Suppressor macrophage treated with lipopolysaccharide for 1 hour (primary cell): ENCODE measurements at regions not wholly inside any gene's neighbourhood (a gene's known extent, or its start where the extent isn't known, plus 50 kb on each side); places are given as distances from the start of the nearest gene placed in this dataset.
A peak's percentile ranks its signal among the peaks of the same experiment; 100 is the strongest.
"Not testable (repeated sequence)": the region's sequence is repeated elsewhere in the genome, so short reads cannot be mapped to it uniquely, and the experiment has no call there.

Experiments
- DNase-seq, 3 donors: peaks; one replicate each; pipeline ENCODE4 v3.0.0-alpha.2; 2020 to 2022

DNA sequence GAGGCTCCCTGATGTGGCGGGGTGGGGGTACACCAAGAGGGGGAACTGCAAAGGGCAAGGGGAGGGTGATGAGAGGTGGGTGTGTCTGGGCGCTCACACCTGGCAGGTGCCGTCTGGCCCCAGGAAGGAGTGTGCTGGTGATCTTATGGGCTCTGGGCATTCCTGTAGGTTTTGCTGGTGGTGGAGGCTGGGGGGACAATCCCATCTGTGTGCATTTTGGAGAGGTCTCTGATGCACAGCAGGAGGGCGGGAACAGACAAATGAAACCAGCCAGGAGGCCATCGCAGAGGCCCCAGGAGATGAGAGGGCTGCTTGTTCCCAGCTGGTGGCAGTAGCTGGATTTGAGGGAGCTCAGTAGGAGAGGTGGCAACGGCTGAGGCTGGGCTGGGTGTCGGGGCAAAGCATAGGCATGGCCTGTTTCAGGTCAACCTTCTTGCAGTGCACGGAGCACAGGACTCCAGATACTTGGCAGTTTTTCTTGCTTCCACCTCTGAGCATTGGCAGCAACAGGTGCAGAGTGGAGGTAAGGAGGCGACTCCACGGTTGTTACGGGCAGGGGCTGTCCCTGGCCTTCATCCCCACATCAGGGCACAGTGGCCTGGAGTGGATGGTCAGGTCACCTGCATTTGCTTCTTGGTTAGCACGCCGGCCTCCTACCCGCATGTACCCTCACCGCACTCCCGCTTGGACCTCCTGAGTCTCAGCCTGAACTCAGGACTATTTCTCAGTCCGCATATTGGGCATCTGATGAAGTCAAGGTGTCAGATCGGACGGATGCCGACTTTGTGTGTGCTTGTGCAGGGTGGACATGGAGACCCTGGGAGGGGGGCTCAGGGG, 194.2 kb upstream of the HDAC4 start:
- no peak for DNase-seq

DNA sequence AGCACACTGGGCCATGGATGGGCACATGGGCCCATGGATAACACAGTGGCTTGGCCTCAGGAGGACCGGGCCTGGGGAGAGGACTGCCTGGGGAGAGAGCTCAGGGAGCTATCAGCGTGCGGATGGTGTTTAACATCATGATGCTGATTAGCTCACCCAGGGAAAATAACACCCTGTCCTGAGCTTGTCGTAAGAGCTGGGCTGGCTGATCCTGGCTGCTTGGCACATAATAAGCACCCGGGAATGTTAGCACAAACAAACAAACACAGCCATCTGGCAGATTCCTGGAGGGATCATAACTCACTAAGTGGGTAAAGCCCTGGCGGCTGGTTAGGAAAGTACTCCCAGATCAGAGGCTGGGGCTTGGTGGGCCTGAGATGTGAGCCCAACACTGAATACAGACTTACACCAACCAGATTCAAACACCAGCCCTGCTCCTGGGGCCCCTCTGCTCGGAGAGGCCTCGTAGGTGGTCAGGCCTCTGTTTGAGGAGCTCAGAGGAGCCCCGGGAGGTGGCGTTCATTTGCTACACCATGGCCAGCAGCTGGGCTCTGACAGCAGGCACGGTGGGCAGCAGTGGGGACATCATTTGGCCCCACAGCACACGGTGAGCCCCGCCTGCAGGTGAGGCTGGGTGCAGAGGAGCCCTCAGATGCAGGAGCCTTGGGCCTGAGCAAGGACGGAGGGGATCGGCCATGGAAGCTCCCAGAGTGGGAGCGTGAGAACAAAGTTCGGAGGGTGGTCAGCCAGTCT, 193.4 kb upstream of the HDAC4 start:
- DNase-seq, result no peak

DNA sequence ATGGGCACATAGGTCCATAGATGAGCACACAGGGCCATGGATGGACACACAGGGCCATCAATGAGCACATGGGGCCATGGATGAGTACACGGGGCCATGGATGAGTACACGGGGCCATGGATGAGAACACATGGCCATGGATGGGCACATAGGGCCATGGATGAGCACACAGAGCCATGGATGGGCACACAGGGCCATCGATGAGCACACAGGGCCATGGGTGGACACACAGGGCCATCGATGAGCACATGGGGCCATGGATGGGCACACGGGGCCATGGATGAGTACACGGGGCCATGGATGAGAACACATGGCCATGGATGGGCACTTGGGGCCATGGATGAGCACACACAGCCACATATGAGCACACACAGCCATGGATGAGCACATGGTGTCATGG, 192.6 kb upstream of the HDAC4 start:
- no peak for DNase-seq

DNA sequence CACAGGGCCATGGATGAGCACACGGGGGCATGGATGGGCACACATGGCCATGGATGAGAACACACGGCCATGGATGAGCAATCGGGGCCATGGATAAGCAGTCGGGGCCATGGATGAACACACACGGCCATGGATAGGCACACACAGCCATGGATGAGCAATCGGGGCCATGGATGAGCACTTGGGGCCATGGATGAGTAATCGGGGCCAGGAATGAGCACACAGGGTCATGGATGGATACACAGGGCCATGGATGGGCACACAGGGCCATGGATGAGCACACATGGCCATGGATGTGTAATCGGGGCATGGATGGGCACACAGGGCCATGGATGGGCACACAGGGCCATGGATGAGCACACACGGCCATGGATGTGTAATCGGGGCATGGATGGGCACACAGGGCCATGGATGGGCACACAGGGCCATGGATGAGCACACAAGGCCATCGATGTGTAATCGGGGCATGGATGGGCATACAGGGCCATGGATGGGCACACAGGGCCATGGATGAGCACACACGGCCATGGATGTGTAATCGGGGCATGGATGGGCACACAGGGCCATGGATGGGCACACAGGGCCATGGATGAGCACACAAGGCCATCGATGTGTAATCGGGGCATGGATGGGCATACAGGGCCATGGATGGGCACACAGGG, 191.9 kb upstream of the HDAC4 start:
- not testable (repeated sequence) for DNase-seq

DNA sequence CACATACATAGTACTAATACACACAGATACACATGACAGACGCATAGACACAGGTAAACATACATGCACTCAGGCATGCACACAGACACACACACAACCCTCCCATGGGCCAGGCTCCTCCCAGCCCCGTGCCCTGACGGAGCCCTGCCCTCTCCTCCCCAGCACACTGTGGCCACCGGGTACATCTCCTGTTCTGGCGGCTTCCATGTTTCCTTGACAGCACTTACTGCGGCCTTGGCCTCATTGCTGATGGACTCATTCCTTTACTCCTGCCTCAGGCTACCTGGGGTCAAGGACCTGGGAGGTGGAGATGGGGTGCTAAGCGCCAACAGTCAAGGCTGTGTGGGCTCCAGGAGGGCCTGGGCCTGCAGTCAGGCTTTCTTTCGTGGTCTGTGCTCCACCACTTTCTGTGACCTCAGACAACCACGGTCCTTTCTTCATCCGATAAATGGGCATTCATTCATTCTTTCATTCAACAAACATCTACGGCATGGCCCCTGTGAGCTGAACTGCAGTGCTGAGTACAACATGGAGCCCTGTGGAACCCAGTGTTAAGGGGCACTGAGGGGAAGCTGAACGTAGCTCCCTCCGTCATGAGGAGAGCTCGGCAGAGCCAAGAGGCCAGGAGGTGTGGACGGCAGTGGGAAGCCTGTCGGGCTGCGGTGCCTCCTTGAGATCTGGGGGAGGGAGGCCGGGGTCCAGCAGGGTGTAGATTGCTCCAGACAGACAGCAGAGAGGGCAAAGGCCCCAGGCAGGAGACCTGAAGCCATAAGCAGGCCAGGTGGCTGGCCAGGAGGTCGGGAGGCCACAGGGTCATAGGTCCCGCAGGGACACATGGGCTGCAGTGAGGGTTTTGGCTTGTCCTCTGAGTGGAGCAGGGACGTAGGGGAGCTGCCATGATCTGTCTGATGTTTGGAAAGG, 190.4 kb upstream of the HDAC4 start:
- no peak for DNase-seq

DNA sequence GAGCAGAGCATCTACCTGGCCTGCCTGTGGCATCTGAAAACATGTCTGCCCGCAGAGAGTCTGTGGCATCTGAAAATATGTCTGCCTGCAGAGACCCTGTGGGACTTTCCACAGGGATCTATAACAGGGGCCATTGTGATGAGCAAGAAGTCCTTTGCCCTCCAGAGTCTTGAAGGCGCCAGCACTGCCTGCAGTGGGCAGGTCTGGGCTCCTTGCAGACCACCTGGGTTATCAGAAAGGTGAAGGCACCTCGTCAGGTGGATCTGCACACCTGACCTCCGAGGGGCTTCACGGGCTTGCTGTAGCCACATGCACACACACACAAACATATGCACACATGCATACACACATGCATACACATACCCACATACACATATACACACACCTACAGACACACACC, 189.5 kb upstream of the HDAC4 start:
- no peak for DNase-seq

DNA sequence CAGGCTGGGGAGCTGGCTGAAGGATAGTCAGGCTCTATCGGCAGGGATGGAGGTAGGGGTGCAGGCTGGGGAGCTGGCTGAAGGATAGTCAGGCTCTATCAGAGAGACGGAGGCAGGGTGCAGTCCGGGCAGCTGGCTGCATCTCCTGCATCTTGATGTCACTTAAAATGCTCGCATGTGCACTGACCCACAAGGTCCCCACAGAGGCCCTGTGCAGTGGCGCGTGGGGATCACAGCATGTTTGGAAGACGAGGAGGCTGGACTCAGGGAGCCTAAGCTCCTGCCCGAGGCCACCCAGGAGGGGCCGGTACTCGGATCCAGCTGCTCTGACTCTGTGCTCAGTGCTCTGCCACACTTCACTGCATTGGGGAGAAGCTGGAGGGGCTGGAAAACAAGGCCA, 189.0 kb upstream of the HDAC4 start:
- no peak for DNase-seq

DNA sequence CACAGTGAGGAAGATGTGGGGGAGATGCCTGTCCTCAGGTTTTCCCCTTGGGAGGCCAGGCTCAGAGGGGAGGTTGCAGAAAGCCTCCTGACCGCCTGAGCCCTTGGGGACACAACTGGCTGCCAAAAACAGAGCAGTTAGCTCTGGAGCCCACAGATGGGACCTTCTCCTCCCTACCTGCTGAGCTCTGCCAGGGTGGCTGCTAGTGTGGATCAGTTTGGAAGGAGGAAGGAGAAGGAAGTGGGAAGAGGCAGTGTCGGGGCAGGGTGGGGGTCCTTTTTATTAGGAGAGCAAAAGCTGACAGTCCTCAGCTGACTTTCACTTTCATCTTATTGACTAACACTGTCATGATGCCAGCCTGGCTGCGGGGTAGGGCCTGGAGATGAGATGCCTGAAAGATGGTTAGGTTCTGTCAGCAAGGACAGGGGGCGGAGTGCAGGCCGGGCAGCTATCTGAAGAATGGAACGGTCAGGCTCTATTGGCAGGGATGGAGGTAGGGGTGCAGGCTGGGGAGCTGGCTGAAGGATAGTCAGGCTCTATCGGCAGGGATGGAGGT, 188.5 kb upstream of the HDAC4 start:
- no peak for DNase-seq

DNA sequence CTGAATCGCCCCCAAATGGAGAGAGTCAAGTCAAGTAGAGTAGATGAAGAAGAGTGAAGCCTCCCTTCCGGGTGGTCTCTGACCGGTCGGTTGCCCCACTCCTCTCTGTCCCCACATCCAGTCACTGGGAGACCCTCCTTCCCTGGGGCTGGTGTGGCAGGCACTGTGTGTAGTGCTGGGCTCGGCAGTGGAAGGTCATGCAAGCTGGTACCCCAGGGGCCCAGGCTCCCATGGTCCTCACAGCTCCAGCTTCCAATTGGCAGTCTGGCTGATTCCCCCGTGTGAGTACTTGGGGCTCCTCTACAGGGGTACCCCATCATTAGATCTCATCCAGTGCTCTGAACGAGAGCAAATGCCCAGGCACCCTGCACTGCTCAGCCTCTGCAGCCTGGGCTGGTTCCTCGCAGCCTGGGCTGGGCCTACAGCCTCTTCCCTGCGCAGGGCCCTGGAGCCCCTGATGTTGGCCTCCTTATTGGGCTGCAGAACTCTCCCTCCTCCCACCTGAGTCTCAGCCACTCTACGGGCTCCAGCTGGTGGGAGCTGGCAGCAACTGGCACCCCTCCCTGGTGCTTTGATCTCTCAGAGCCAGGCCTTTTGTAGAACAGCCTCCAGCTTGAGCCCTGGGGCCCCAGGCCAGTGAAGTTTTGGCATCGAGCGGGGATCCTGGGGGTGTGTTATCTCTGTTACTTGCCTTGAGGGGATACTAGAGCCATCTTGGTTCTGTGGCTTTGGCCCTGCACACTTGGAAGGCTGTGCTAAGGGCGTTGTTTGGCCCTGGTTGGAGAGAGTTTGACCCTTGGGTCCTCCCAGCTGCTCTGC, 187.8 kb upstream of the HDAC4 start:
- DNase-seq, result no peak

DNA sequence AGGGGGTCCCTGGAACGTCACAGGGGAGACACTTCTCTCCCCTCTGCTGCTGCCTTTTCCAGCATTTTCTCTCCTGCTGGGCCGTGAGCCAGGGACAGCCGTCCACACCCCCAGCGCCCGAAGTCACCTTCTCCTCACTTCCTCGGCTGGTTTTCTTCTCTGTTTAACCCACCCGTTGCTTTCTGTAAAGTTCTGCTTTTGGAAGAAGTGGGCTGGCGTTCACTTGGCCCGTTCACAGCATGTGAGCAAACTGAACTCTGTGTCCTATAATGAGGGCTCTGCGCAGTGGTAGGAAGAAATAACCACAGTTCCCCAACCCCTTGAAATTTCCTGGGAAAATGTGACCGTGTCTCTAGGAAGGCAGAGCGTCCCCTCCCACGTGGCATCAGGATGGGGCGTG, 187.0 kb upstream of the HDAC4 start:
- DNase-seq, result peak; percentile 57 to 61 (median 58)

DNA sequence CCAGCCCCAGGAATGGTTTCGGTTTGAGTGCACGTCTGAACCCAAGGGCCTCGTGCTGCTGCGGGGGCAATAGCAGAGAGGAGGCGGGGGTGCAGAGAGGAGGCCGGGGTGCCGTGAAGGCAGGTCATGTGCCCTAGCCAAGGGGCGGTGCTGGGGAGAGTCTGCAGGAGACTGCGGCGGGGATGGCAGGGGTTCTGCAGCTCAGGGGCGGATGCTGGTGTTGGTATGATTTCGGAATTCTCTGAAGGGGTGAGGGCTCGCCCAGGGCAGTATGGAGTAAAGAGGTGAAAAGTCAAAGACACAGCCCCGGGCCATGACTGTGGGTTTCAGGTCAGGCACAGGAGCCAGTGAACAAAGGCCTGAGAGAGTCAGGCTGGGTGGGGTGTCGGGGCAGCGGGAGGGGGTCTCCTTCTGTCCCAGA, 186.5 kb upstream of the HDAC4 start:
- DNase-seq, result no peak

DNA sequence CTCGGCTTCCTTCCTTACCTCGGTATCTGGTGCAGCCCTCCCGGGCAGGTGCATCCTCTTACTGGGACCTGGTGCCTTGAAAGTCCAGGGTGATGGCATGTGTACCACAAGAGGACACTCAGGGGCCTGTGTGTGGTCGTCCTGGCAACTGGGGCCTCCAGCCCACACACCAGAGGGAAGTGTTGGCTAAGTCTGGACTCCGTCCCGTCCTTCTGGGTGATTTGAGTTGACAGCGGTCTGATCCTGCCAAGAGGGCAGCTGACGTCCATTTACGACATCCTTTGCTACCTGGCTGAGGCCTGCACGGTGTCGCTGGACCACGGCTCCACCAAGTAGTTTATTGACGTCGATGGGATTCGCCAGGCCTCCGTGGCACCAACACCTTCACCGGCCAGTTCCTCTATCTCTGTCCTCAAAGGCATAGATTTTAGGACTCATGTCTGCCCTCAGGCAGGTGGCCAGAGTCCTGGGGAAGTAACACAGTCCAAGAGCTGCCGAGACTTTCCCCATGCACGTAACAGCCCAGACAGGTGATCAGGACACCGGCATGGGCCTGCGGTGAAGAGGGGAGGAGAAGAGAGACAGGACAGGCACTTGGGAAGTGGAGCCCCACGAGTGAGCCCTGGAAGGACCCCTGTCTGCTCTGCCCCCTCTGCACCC, 186.0 kb upstream of the HDAC4 start:
- peak; percentile 36 to 50 (median 37) for DNase-seq

DNA sequence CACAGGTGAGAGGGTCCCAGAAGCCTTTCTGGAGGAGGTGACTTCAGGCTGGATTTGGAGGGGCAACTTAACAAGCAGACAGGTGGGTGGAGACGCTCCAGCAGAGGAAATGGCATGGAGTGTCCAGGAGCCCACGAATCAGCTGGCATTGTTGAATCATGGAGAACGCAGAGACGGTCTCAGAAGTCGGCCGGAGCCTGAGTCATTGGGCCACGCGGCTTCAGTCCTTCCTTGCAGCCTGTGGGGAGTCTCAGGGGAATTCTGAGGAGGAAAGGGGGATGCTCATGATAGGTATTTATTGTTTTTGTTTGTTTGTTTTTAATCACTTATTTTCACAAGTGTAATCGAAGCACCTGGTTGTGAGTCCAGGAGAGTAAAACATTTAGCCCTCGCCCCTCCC, 184.6 kb upstream of the HDAC4 start:
- peak in 1 of 3 donors; percentile 41 for DNase-seq

DNA sequence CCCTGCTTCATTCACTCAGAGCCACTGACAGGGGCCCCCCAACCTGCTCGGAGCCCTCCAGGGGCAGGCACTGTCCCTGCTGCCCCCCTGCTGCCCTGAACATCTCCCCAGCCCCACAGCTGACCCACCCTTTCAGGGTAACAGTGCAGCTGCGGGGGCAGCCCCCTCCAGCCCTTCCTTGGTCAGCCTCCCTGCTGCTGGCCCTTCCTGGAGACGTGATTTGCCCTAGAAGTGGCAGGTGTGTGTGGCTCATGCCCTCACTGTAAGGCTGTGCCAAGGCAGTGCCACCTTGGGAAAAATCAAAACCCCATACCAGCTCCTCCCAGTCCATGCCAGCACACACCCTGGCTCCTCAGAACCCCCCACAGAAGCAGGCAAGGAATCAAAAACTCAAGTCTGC, 184.2 kb upstream of the HDAC4 start:
- no peak for DNase-seq

DNA sequence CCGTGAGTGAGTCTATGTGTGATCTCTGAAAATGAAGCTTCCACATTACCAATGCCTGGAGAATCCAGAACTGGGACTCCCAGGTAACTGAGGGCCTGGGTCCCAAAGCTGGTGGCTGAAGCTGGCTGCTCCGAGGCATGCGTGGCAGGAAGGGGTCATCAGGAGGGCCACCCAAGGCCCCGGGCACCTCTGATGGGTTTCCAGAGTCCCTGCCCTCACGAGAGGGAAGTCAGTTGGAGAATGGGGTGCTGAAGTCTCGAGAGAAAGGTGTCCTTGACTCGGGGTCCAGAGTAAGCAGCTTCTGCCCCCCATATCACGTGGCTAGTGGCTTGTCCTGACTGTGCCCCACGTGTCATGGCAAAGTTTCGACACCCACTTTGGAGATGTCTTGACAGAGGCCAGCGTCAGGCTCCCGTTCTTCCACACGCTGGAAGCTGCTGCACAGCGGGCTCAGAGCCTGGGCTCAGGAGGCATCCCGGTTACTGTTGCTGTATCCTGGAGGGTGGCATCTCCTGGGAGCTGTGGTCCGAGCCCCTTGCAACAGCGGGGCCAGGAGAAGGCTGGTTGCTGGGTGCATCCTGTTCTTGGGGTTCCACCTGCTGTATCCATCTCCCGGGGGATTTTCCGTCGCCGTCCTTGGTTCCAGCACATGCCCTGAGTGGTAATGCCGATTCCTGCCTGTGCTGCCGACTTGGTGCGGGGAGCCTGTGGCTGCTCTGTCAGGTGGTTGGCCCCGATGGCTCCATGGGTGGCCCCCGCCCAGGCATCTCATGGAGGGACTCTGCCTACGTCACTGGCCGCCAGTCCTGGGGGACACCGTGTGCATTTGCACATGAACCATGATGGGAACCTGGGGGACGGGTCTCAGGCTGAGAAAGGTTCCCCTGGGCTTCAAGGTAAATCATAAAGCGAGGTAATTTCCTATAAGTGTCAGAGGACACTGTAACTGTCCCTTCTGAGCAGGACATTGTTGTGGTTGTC, 183.3 kb upstream of the HDAC4 start:
- no peak for DNase-seq

DNA sequence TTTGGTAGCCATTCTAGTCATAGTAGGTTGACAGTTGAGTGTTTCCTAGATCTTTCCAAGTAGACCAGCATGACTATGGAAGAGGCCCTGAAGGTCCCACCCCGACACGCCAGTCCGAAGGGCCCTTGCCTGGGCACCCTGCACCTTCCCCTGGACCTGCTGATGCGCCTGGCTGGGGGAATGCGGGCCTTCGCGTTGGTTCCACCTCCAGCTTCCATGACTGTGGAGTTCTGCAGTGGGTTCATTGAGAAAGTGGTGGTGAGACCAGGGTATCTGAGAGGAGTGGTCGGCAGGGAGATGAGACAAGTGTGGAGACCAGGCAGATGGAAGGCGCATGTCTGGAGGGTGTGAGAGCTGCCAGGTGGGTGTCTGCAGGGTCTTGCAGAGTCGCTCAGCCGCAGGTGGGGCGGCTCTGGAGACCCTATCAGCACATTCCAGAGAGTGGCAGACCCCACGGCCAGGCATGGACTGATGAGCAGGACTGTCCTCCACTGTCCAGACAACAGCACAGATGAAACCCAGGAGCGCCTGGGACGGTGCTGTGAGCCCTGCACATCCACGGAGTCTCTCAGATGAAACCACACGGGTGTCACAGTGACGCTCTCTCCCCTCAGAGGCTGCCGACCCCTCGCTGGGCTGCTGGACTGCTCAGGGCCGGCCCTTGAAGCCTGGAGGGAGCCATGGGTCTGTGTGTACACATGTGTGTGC, 182.5 kb upstream of the HDAC4 start:
- DNase-seq, result no peak

DNA sequence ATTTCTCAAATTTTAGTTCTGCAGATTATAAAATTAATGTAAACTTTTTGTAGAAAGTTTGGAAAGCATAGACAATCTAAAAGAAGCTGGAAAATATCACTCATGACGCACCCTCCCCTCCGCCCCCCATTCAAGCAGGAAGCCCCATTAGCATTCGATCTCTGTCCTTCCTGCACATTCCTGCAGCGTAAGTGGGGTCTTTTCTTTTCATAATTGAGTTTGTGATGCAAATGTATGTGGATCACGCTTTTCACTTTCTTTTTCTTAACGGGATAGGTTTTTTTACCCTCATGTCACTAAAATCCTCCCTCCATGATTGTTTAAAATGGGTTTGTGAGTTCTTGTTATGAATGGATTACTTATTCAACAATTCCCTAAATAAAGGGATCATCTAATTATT, 181.7 kb upstream of the HDAC4 start:
- DNase-seq, result no peak

DNA sequence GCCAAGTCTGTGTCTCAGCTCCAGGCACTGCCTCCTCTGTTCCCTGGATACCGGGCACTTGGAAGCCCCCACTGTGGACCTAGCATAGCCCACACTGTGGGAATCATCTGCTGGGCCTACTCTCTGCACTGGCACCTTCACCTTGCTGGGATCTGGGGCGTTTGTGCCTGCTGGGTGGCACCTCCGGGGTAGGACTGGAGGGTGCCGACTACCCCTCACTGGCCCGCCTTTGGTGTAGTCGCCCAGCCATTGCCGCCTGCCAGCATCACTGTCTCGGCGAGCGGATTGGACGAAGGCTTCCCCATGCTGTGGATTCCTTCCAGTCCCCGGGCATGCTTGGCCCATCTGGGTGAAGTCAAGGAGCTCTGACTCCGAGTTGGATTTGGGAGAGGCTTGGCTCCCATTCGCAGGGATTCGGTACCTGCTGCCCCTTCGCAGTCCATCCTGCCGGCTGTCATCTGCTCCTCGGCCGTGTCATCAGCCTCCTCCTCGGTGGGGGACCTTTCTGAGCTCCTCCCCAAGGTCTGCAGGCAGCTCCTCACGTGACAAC, 180.6 kb upstream of the HDAC4 start:
- DNase-seq, result no peak

DNA sequence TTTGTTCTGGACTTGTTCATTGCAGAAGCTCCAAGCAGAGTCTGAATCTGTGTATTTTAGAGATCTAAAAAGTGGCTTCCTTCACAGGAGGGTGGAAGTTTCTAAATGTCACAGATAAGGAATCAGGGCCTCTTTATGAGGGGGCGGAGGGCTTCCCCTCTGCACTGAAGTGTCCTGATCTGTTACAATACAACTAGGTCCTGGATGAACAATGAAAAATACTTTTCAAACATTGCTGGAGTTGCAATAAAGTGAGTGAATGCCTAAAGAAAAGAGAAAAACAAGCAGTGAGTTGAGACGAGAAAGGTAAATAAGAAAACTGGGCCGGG, 179.3 kb upstream of the HDAC4 start:
- peak; percentile 35 to 45 (median 36) for DNase-seq
